GM12892 (cell line): ENCODE measurements at regions not wholly inside any gene's neighbourhood (a gene's known extent, or its start where the extent isn't known, plus 50 kb on each side); places are given as distances from the start of the nearest gene placed in this dataset.

Source experiments
- DNase-seq: peaks from one replicate; pipeline ENCODE4 v3.0.0; 2011; ENCODE audit not compliant: insufficient read length
- FAIRE-seq: peaks from 2 replicates; lab custom pipeline; 2011; peaks lifted over from hg19 to GRCh38; lab: Jason Lieb, UNC
- POLR2A ChIP-seq: IDR thresholded peaks from 2 replicates; pipeline ENCODE4 v1.6.1; 2011; ENCODE audit warnings: low read depth, low read length, control low read depth
- POLR2AphosphoS5 ChIP-seq: IDR thresholded peaks from 2 replicates; pipeline ENCODE4 v1.6.1; 2011; ENCODE audit warnings: low read depth, low read length, control low read depth
- TAF1 ChIP-seq: IDR thresholded peaks from 2 replicates; pipeline ENCODE4 v1.6.1; 2011; ENCODE audit warnings: low read depth, mild to moderate bottlenecking, control low read depth, low read length, borderline replicate concordance

- TF ChIP-seq POLR2A = no peak
- no peak for TF ChIP-seq POLR2AphosphoS5
- TF ChIP-seq TAF1 = no peak
- DNase-seq = no peak
- FAIRE-seq = no peak
These were observed 55.6 kb downstream of the MRPL32 start for GRCh38 chr7:42987648-42988214.

GRCh38 chr7:42991024-42991423 lies 58.8 kb downstream of the MRPL32 start:
- DNase-seq (no peak), FAIRE-seq (no peak)
- TF ChIP-seq TAF1 = no peak
- no peak for TF ChIP-seq POLR2AphosphoS5
- TF ChIP-seq POLR2A = no peak

- FAIRE-seq (no peak), DNase-seq (no peak)
These were observed 59.9 kb downstream of the MRPL32 start for GRCh38 chr7:42991913-42992591.

DNA sequence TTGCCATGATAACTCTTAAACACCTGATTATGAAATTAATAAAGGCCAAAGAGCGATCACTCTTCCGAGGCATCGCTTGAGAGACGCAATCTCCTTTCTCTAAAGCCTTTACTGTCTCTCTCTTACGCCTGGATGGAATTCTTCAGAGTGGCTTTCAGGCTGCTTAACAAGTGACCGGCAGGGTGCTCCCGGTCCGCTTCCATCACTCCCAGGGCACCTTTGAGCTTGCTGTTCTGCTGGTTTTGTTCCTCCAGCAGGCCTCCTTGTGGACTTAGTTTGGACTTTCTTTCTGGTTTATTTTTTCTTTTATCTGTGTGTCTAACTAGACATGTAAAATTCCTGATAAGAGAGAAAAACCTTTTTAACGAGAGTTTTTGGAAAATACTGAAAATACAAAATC lies 60.9 kb downstream of the MRPL32 start:
- no peak for TF ChIP-seq POLR2A
- no peak for TF ChIP-seq POLR2AphosphoS5
- no peak for TF ChIP-seq TAF1
- DNase-seq = no peak
- no peak for FAIRE-seq

More at GRCh38 chr7:42991913-42992591, 59.9 kb downstream of the MRPL32 start:
- TF ChIP-seq TAF1 (no peak), POLR2AphosphoS5 (no peak), POLR2A (no peak)

GRCh38 chr7:42994096-42994495 lies 61.9 kb downstream of the MRPL32 start:
- TF ChIP-seq TAF1 = no peak
- no peak for TF ChIP-seq POLR2AphosphoS5
- TF ChIP-seq POLR2A = no peak
- FAIRE-seq = no peak

DNA sequence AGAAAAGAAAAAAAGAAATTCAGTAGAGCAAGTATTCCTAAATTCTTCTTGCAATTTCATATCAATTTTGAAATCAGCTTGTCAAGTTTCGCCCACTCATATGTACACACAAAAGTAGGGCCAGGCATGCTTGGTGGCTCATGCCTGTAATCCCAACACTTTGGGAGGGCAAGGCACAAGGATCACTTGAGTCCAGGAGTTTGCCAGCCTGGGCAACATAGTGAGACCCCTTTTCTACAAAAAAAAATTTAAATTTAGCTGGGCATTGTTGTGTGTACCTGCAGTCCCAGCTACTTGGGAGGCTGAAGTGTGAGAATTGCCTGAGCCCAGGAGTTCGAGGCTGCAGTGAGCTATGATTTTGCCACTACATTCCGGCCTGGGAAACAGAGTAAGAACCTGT lies 65.4 kb downstream of the MRPL32 start:
- DNase-seq (no peak), FAIRE-seq (no peak)
- no peak for TF ChIP-seq POLR2A
- TF ChIP-seq POLR2AphosphoS5 = no peak
- no peak for TF ChIP-seq TAF1

More at GRCh38 chr7:42994096-42994495, 61.9 kb downstream of the MRPL32 start:
- no peak for DNase-seq

- peak; percentile 27 for FAIRE-seq
- DNase-seq = no peak
- no peak for TF ChIP-seq TAF1
- TF ChIP-seq POLR2A = no peak
- no peak for TF ChIP-seq POLR2AphosphoS5
These were observed 71.9 kb downstream of the MRPL32 start for GRCh38 chr7:43004082-43004481.

- DNase-seq (no peak), FAIRE-seq (no peak)
- no peak for TF ChIP-seq TAF1
- no peak for TF ChIP-seq POLR2AphosphoS5
- no peak for TF ChIP-seq POLR2A
These were observed 73.8 kb downstream of the MRPL32 start for GRCh38 chr7:43006008-43006407.

GRCh38 chr7:43010061-43010460 lies 77.9 kb downstream of the MRPL32 start:
- TF ChIP-seq POLR2AphosphoS5 (no peak), POLR2A (no peak), TAF1 (no peak)
- FAIRE-seq (no peak), DNase-seq (no peak)

GRCh38 chr7:43011879-43012278 lies 79.7 kb downstream of the MRPL32 start:
- TF ChIP-seq POLR2A (no peak), POLR2AphosphoS5 (no peak), TAF1 (no peak)
- DNase-seq = no peak
- no peak for FAIRE-seq

DNA sequence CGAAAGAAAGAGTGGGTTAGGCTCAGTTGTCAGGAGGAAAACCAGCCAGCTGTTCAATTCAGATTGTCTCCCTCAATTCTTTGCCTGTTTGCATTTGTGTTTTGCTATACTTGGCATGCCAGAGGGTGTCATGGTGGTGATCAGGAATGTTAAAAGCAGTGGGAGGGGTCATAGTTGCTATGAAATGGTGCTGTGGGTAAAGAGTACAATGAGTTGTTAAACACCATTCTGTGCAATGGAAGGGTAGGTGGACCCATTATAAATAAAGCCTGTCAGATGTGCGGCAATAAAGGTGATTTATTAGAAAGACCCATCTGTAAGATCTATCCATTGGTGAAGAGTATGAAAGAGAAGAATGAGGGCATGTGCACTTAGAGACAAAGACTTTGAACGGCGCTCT lies 82.2 kb downstream of the MRPL32 start:
- no peak for FAIRE-seq
- TF ChIP-seq POLR2AphosphoS5 = no peak
- no peak for TF ChIP-seq TAF1
- no peak for TF ChIP-seq POLR2A
- no peak for DNase-seq

DNA sequence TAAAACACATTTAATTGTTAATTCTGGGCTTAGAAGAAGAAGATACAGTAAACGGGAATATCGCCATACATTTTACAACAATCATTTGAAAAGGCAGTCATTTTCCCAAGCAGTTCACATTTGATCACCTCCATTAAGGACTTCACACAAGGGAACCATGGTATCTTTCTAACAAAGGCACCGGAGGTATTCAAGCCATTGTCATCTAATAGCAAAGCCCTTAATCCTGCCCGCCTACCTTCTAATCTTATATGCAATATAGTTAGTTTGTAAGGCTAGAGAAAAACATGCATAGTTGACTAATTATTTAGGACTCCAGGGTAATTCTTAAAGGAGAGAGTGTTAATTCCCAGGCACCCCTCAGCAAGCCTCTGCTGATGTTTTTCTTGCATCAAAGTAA lies 83.1 kb downstream of the MRPL32 start:
- no peak for TF ChIP-seq POLR2A
- no peak for TF ChIP-seq POLR2AphosphoS5
- no peak for TF ChIP-seq TAF1
- DNase-seq (no peak), FAIRE-seq (no peak)
